Chondrocyte (in vitro differentiated cells): ENCODE measurements at regions not wholly inside any gene's neighbourhood (a gene's known extent, or its start where the extent isn't known, plus 50 kb on each side); places are given as distances from the start of the nearest gene placed in this dataset.

ENCODE experiments used
- DNase-seq: peaks from one replicate; pipeline ENCODE4 v3.0.0; 2021; ENCODE audit warnings: mixed read lengths, low spot score
- H3K27ac Mint-ChIP-seq: one replicate; pipeline ENCODE4 v1.8.0; 2021; ENCODE audit warnings: mild to moderate bottlenecking, moderate library complexity, mixed read lengths; ENCODE audit not compliant: unreplicated experiment
- H3K27me3 Mint-ChIP-seq: 2 replicates; pipeline ENCODE4 v1.8.0; 2021; ENCODE audit warnings: low read depth, mixed read lengths
- H3K36me3 Mint-ChIP-seq: 2 replicates; pipeline ENCODE4 v1.8.0; 2021; ENCODE audit warnings: low read depth, mixed read lengths
- H3K4me1 Mint-ChIP-seq: 2 replicates; pipeline ENCODE4 v1.8.0; 2021; ENCODE audit warnings: low read depth, mild to moderate bottlenecking, mixed read lengths
- H3K4me3 Mint-ChIP-seq: one replicate; pipeline ENCODE4 v1.8.0; 2021; ENCODE audit warnings: mild to moderate bottlenecking, moderate library complexity, mixed read lengths; ENCODE audit not compliant: unreplicated experiment
- H3K9me3 Mint-ChIP-seq: 2 replicates; pipeline ENCODE4 v1.8.0; 2021; ENCODE audit warnings: low read depth, mixed read lengths
- TF ChIP-seq, protein P1 (sequence below): fragments of 200-600 bp; sonication (generic); IDR thresholded peaks from 2 replicates; pipeline ENCODE4 v1.5.0; 2021; ENCODE audit warnings: antibody characterized with exemption, mild to moderate bottlenecking, moderate library complexity

DNA sequence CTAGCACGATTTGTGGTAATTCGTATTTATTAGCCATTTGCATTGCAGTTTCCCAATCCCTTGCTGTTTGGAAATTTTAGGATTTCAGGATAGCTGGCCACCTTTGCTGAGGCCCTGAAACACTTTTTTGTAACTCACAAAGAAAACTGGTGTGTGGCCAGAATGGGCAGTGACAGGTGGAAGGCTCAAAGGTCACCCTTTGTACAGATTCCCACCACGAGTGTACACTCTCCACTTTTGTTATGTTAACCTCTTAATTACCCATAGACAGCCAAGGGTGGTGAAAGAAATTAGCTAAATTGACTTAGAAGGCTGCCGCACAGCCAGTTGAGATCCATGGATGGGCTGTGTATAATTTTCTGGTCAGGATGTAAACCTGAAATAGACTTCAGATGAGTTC is 109.7 kb upstream of the ARX start:
- Mint-ChIP-seq H3K9me3 (peaks cover 10% of the 10 kb centered on the region), H3K4me3 (no peak overlapping the region)
- no peak for DNase-seq

DNA sequence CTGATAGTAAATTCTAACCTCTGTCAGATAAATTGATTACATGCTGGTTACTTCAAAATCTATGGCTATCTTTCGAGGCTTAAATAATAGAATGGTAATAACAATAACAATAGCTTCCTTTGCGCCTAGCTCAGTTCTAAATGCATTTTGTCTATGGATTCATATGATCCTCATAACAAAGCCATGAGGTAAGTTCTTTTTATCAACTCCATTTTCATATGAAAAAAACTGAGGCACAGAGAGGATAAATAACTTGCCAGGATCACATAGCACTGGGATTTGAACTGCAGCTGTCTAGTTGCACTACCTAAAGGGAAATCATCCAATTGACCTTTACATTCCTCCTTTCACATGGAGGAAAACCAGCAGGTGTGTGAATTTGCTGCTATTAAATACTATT is 108.6 kb upstream of the ARX start:
- TF ChIP-seq, protein P1, sequence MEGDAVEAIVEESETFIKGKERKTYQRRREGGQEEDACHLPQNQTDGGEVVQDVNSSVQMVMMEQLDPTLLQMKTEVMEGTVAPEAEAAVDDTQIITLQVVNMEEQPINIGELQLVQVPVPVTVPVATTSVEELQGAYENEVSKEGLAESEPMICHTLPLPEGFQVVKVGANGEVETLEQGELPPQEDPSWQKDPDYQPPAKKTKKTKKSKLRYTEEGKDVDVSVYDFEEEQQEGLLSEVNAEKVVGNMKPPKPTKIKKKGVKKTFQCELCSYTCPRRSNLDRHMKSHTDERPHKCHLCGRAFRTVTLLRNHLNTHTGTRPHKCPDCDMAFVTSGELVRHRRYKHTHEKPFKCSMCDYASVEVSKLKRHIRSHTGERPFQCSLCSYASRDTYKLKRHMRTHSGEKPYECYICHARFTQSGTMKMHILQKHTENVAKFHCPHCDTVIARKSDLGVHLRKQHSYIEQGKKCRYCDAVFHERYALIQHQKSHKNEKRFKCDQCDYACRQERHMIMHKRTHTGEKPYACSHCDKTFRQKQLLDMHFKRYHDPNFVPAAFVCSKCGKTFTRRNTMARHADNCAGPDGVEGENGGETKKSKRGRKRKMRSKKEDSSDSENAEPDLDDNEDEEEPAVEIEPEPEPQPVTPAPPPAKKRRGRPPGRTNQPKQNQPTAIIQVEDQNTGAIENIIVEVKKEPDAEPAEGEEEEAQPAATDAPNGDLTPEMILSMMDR: no peak
- DNase-seq: no peak
- H3K27ac Mint-ChIP-seq: no peak overlapping the region
- no peak overlapping the region for H3K4me3 Mint-ChIP-seq
- no peaks in the 10 kb centered on the region for H3K4me1 Mint-ChIP-seq
- H3K36me3 Mint-ChIP-seq: no peaks in the 10 kb centered on the region
- H3K27me3 Mint-ChIP-seq: peaks cover 15% of the 10 kb centered on the region
- peaks cover 12% of the 10 kb centered on the region for H3K9me3 Mint-ChIP-seq

More for the DNA sequence above, 109.7 kb upstream of the ARX start:
- TF ChIP-seq, protein P1: no peak
- H3K4me1 Mint-ChIP-seq: no peaks in the 10 kb centered on the region
- H3K27me3 Mint-ChIP-seq: peaks cover 10% of the 10 kb centered on the region
- H3K27ac Mint-ChIP-seq: no peak overlapping the region
- no peaks in the 10 kb centered on the region for H3K36me3 Mint-ChIP-seq

DNA sequence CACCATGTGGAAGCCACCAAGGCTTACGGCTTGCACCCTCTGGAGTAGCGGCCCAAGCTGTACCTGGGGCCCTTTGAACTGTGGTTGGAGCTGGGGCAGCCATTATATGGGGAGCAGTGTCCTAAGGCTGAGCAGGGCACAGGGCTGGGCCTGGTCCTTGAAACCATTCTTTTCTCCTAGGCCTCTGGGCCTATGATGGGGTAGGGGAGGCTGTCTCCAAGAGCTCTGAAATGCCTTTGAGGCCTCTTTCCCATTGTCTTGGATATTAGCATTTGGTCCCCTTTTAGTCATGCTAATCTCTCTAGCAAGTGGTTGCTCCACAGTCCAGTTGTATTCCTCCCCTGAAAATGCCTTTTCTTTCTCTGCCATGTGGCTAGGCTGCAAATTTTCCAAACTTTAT is 96.4 kb upstream of the ARX start:
- no peaks in the 10 kb centered on the region for H3K9me3 Mint-ChIP-seq

DNA sequence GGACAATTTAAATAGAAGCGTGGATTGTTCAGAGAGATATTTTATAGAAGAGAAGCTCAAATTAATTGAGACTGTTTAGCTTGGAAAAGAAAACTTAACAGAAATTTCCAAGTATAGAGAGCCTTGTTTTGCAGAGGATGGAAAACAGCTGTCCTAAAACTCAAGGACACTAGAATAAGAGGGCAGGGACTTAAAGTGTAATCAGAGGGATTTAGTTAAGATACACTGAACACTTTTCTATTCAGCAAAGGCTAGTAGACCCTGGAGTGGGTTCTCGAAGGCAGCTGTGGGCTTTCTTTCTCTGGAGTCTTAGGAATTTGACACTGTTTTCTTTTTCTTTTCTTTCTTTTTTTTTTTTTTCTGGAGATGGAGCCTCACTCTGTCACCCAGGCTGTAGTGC is 92.7 kb upstream of the ARX start:
- no peak for DNase-seq
- TF ChIP-seq, protein P1: no peak
- no peaks in the 10 kb centered on the region for H3K9me3 Mint-ChIP-seq
- H3K4me3 Mint-ChIP-seq: no peak overlapping the region
- no peaks in the 10 kb centered on the region for H3K4me1 Mint-ChIP-seq
- H3K27ac Mint-ChIP-seq: no peak overlapping the region
- peaks cover 10% of the 10 kb centered on the region for H3K27me3 Mint-ChIP-seq
- no peaks in the 10 kb centered on the region for H3K36me3 Mint-ChIP-seq

More for the DNA sequence above, 96.4 kb upstream of the ARX start:
- Mint-ChIP-seq H3K4me1 (no peaks in the 10 kb centered on the region), H3K4me3 (no peak overlapping the region), H3K27me3 (peaks cover 6% of the 10 kb centered on the region), H3K36me3 (no peaks in the 10 kb centered on the region), H3K27ac (no peak overlapping the region)
- DNase-seq: no peak
- TF ChIP-seq, protein P1: no peak

DNA sequence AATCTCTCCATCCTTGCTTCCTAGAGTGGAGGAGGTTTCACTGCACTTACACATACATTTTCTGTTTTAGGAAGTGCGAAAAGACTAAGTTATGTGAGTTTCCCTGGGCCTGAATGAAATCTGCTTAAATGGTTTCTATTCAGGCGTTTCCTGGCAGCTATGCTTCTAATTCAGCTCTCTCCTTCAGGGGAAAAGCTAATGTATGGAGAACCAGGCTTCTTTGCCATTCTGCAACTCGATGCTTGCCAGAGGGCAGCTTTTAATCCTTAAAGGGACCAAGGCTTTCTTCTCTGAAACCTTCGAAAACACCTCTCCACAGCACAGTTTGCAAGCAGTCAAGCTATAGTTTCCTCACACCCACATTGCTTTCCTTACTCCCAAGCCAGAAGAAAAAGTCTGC is 89.5 kb upstream of the ARX start:
- Mint-ChIP-seq H3K36me3 (no peaks in the 10 kb centered on the region), H3K4me3 (no peak overlapping the region), H3K9me3 (peaks cover 4% of the 10 kb centered on the region), H3K4me1 (no peaks in the 10 kb centered on the region), H3K27ac (no peak overlapping the region), H3K27me3 (peaks cover 11% of the 10 kb centered on the region)
- TF ChIP-seq, protein P1: no peak
- DNase-seq: no peak
